K562 (cell line): ENCODE measurements at regions not wholly inside any gene's neighbourhood (a gene's known extent, or its start where the extent isn't known, plus 50 kb on each side); places are given as distances from the start of the nearest gene placed in this dataset.

ENCODE experiments used
- ATAC-seq: fragments of 200-7000 bp; cut with Tn5 transposase; 3 replicates; pipeline ENCODE4 v1.9.1; 2020; ENCODE audit warnings: moderate library complexity
- BruUV-seq: library from RNA; stranded (reverse); fragments of 400-500 nt; replicated peaks from 2 replicates; lab custom pipeline; 2021; lab: Mats Ljungman, UMichigan
- CTCF ChIA-PET: fragments of 300-600 bp; formaldehyde crosslinking; extraction: SDS; loops from one replicate; lab custom pipeline; 2021; ENCODE audit warnings: low intra/inter-chr PET ratio; lab: Yijun Ruan, JAX
- POLR2A ChIA-PET: fragments of 300-600, 350-650 bp; sonication (Branson Sonifier 250); formaldehyde crosslinking; extraction: SDS; loops from one replicate; lab custom pipeline; 2021; ENCODE audit warnings: antibody characterized with exemption, inconsistent platforms; lab: Yijun Ruan, JAX
- DNase-seq, 4 experiments: peaks; one replicate each; pipeline versions ENCODE4 v3.0.0 to v3.0.0-alpha.2; 2011 to 2018; ENCODE audit warnings: low spot score in 3 of 4, mixed read lengths in 3 of 4; ENCODE audit errors: extremely low read depth in 1 of 4
- FAIRE-seq: peaks from 2 replicates; lab custom pipeline; 2011; peaks lifted over from hg19 to GRCh38; lab: Jason Lieb, UNC
- H2AFZ ChIP-seq: 2 replicates; pipeline ENCODE4 v1.6.0; 2011; ENCODE audit warnings: low read depth, low read length, control low read depth, inconsistent platforms
- H3K27ac ChIP-seq: fragments of 200-600 bp; 3 replicates; pipeline ENCODE4 v1.8.0; 2011; ENCODE audit warnings: low read depth, mild to moderate bottlenecking, control low read depth, inconsistent platforms, low read length, moderate library complexity, mixed read lengths; ENCODE audit errors: extremely low read depth
- H3K27me3 ChIP-seq, 2 experiments: fragments of 300-600 bp in 1 of 2; 2 replicates in 1 of 2; 3 replicates in 1 of 2; pipeline versions ENCODE4 v1.6.0 to v1.8.0; 2011; ENCODE audit warnings: inconsistent platforms in 2 of 2, low read length in 2 of 2, mild to moderate bottlenecking in 1 of 2, mixed read lengths in 1 of 2, moderate library complexity in 1 of 2; ENCODE audit not compliant: control insufficient read depth in 2 of 2, insufficient read depth in 2 of 2
- H3K36me3 ChIP-seq: fragments of 300-600 bp; 3 replicates; pipeline ENCODE4 v1.8.0; 2011; ENCODE audit warnings: mild to moderate bottlenecking, low read length, inconsistent platforms; ENCODE audit not compliant: control insufficient read depth, insufficient read depth
- H3K4me1 ChIP-seq, 2 experiments: fragments of 200-600 bp in 1 of 2; replicated peaks in 1 of 2; 2 replicates in 1 of 2; 3 replicates in 1 of 2; pipeline versions ENCODE4 v1.5.1 to v1.8.0; 2011; ENCODE audit warnings: inconsistent platforms in 2 of 2, low read length in 2 of 2, mild to moderate bottlenecking in 1 of 2, mixed read lengths in 1 of 2, moderate library complexity in 1 of 2; ENCODE audit not compliant: control insufficient read depth in 2 of 2, insufficient read depth in 2 of 2
- H3K4me2 ChIP-seq: 2 replicates; pipeline ENCODE4 v1.6.1; 2011; ENCODE audit warnings: low read length, control low read depth, inconsistent platforms, mixed read lengths; ENCODE audit not compliant: insufficient read depth
- H3K4me3 ChIP-seq: fragments of 200-600 bp; sonication (generic), shearing (Covaris generic); 2 replicates; pipeline ENCODE4 v1.5.1; 2016; ENCODE audit warnings: control low read depth, inconsistent platforms
- H3K79me2 ChIP-seq: fragments of 200-600 bp; 3 replicates; pipeline ENCODE4 v1.8.0; 2011; ENCODE audit warnings: low read length, inconsistent platforms; ENCODE audit not compliant: control insufficient read depth, insufficient read depth
- H3K9ac ChIP-seq, 2 experiments: 2 replicates each; pipeline versions ENCODE4 v1.6.0 to v1.6.1; 2011; ENCODE audit warnings: low read depth in 2 of 2, low read length in 2 of 2, control low read depth in 1 of 2, inconsistent platforms in 1 of 2, mild to moderate bottlenecking in 1 of 2, mixed read lengths in 1 of 2; ENCODE audit not compliant: insufficient read depth in 1 of 2
- H3K9me1 ChIP-seq: one replicate; pipeline ENCODE4 v1.6.0; 2011; ENCODE audit warnings: inconsistent platforms, mild to moderate bottlenecking, low read length, moderate library complexity; ENCODE audit not compliant: control insufficient read depth, insufficient read depth
- H3K9me3 ChIP-seq: replicated peaks from 2 replicates; pipeline ENCODE4 v1.5.1; 2011; ENCODE audit warnings: low read depth, low read length, inconsistent platforms; ENCODE audit not compliant: control insufficient read depth, insufficient read depth
- H4K20me1 ChIP-seq: replicated peaks from 2 replicates; pipeline ENCODE4 v1.6.1; 2011; ENCODE audit warnings: low read length, inconsistent platforms, mixed read lengths; ENCODE audit not compliant: control insufficient read depth, insufficient read depth
- AFF4 ChIP-seq: sonication (generic); formaldehyde crosslinking; IDR thresholded peaks from 2 replicates; pipeline ENCODE4 v1.8.0; 2023; ENCODE audit warnings: mild to moderate bottlenecking, missing genetic modification reagents
- KAT8 ChIP-seq: fragments of 450-650 bp; IDR thresholded peaks from 2 replicates; pipeline ENCODE4 v1.6.1; 2016; ENCODE audit warnings: low read depth, mild to moderate bottlenecking
- WGBS: fragments of 100-300 bp; shearing (Covaris generic); methylation state at CpG from one replicate; pipeline ENCODE4 v1.1.6; 2016; ENCODE audit warnings: low coverage, mixed read lengths; ENCODE audit not compliant: insufficient coverage; ENCODE audit errors: missing lambda C conversion rate; 5-methylcytosine and 5-hydroxymethylcytosine counted together
- in situ Hi-C: fragments of 300-500 bp; cut with MboI; formaldehyde crosslinking; loops from 4 replicates; pipeline ENCODE4 v1.15.0; 2018; ENCODE audit warnings: inconsistent platforms, mixed read lengths
- intact Hi-C: fragments of 100-400 bp; cut with micrococcal nuclease; formaldehyde crosslinking; loops from 2 replicates; pipeline ENCODE4 v1.14.2; 2022
- TF ChIP-seq, protein P1 (sequence below): sonication (generic); formaldehyde crosslinking; IDR thresholded peaks from 2 replicates; pipeline ENCODE4 v1.8.0; 2022; ENCODE audit warnings: mild to moderate bottlenecking, missing genetic modification reagents

DNA sequence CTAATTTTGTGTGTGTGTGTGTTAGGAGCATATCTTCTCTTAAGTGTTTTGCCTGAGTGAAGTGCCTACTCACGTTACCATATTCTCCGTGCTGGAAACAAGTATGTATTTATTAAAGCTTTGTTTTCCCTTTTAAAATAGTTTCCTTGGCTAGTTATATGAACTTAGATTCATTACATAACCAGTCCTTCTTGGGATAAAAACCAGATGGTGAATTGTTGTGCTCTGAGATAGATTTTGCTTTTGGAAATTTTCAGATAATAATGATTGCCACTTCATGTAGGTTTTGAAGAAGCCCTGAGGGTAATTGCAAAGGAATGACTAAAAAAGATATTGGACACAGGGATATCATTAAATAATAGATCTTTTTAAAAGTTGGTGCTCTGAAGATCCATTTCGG lies 390.2 kb upstream of the SGO1 start:
- 2% methylated on average over 3 of the region's 3 CpGs for WGBS

More for the DNA sequence above, 390.2 kb upstream of the SGO1 start:
- intact Hi-C loops (no loop called here), in situ Hi-C loops (no loop called here)
- ATAC-seq (no peak), FAIRE-seq (no peak), DNase-seq (no peak)
- Histone ChIP-seq H3K9me3 (no peaks in the 10 kb centered on the region; the same call in 1 of the 2 replicates), H3K79me2 (no peaks in the 10 kb centered on the region), H3K9ac (no peak overlapping the region), H3K4me3 (no peak overlapping the region), H3K4me2 (no peak overlapping the region), H2AFZ (no peak overlapping the region), H3K36me3 (no peaks in the 10 kb centered on the region), H4K20me1 (no peaks in the 10 kb centered on the region), H3K27me3 (no peaks in the 10 kb centered on the region), H3K4me1 (no peaks in the 10 kb centered on the region), H3K9me1 (no peaks in the 10 kb centered on the region), H3K27ac (no peak overlapping the region)
- POLR2A ChIA-PET, result interaction anchor here (2.0 kb wide), 1 partner anchor 10 kb away, joined by 5 read pairs; no protein-coding TSS in a partner anchor
- BruUV-seq, result no TSS peak
- CTCF ChIA-PET, result no interaction called here
- TF ChIP-seq, protein P1, sequence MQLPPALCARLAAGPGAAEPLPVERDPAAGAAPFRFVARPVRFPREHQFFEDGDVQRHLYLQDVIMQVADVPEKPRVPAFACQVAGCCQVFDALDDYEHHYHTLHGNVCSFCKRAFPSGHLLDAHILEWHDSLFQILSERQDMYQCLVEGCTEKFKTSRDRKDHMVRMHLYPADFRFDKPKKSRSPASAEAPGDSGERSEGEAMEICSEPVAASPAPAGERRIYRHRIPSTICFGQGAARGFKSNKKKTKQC (CRISPR knock-in tag), result no peak
- TF ChIP-seq AFF4 (no peak), KAT8 (no peak)
